ENCODE measurements at regions not wholly inside any gene's neighbourhood (a gene's known extent, or its start where the extent isn't known, plus 50 kb on each side); places are given as distances from the start of the nearest gene placed in this dataset.

- peaks cover 23% of the 10 kb centered on the region for H3K27me3 Mint-ChIP-seq (ENCODE audit: low read depth)
- no peaks in the 10 kb centered on the region for H3K9me3 Mint-ChIP-seq
- H3K36me3 Mint-ChIP-seq (ENCODE audit: low read depth), result no peaks in the 10 kb centered on the region
- peaks cover 46% of the 10 kb centered on the region for H3K4me1 Mint-ChIP-seq
- no peak overlapping the region for H3K4me3 Mint-ChIP-seq
- TF ChIP-seq CTCF (IDR thresholded peaks at IDR 0.05; ENCODE audit: unreplicated experiment in 3 of 3), result no peak
- no peak overlapping the region for H3K27ac Mint-ChIP-seq
Measured at GRCh38 chr14:93858896-93859295, 68.2 kb upstream of the FAM181A start.

DNA sequence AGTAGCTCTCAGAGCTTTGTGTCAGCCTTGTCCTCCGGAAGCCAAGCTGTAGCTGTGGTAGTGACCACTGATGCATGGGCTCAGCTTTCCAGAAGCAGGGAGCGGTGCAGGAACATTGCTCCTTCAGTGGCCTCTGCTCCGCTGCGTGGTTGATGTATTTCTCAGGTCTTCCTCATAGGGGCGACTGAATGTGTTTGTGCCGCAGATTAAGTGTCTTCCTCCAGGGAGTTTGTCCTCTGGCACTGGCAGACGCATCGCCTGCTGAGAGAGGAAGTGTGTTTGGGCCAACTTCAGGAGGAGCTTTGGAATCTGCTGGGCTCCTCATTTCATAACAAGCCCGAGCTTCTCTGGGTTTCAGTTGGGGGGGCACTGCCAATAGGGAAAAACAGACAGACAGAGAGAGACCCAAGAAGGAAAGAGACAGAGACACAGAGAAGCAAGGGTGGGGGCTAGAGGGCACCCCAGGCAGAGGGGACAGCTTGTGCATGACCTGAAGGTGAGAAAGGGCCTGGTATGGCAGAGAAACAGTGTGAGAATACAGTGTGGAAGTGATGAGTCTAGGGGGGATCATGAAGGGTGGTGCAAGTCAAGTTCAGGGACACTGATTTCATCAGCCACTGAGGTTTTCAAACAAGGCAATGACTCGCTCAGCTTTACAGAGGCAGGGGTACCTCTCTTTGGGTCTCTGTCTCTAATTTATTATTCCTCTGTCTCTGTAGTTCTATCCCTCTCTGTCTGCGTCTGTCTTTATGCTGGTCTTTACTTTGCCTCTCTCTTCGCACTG is 69.4 kb upstream of the PRIMA1 start:
- H3K27ac Mint-ChIP-seq, result no peak overlapping the region
- H3K4me3 Mint-ChIP-seq, result no peak overlapping the region
- H3K27me3 Mint-ChIP-seq (ENCODE audit: low read depth), result peaks cover 19% of the 10 kb centered on the region
- no peak for TF ChIP-seq CTCF (IDR thresholded peaks at IDR 0.05; ENCODE audit: unreplicated experiment in 3 of 3)
- H3K9me3 Mint-ChIP-seq, result no peaks in the 10 kb centered on the region
- H3K4me1 Mint-ChIP-seq, result peaks cover 46% of the 10 kb centered on the region
- H3K36me3 Mint-ChIP-seq (ENCODE audit: low read depth), result no peaks in the 10 kb centered on the region

DNA sequence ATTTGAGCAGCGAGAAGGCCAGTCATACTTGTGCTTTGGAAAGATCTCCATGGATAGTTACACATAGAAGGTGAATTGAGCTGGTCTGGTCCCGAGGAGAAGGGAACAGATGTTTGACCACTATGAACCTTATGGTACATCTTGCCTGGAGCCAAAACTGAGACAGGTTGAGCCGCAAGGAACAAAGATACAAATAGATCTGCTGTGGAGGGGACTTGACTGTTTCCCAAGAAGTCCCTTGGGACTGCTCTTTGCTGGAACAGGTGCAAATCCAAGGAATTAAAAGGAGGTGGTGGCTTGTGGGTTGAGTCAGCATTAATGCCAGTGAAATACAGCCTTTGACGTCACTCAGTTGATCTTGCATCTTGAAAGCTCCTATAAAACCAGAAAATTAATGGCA is 68.8 kb upstream of the PRIMA1 start:
- H3K9me3 Mint-ChIP-seq, result no peaks in the 10 kb centered on the region
- H3K27ac Mint-ChIP-seq, result no peak overlapping the region
- peaks cover 19% of the 10 kb centered on the region for H3K27me3 Mint-ChIP-seq (ENCODE audit: low read depth)
- TF ChIP-seq CTCF (IDR thresholded peaks at IDR 0.05; ENCODE audit: unreplicated experiment in 3 of 3), result no peak
- H3K36me3 Mint-ChIP-seq (ENCODE audit: low read depth), result no peaks in the 10 kb centered on the region
- H3K4me3 Mint-ChIP-seq, result no peak overlapping the region
- H3K4me1 Mint-ChIP-seq, result peaks cover 46% of the 10 kb centered on the region

- Mint-ChIP-seq H3K27me3 (ENCODE audit: low read depth) (peaks cover 19% of the 10 kb centered on the region), H3K9me3 (no peaks in the 10 kb centered on the region), H3K27ac (no peak overlapping the region), H3K4me3 (no peak overlapping the region), H3K4me1 (peaks cover 46% of the 10 kb centered on the region), H3K36me3 (ENCODE audit: low read depth) (no peaks in the 10 kb centered on the region)
- no peak for TF ChIP-seq CTCF (IDR thresholded peaks at IDR 0.05; ENCODE audit: unreplicated experiment in 3 of 3)
Measured at GRCh38 chr14:93855737-93856136, 67.5 kb upstream of the PRIMA1 start.

DNA sequence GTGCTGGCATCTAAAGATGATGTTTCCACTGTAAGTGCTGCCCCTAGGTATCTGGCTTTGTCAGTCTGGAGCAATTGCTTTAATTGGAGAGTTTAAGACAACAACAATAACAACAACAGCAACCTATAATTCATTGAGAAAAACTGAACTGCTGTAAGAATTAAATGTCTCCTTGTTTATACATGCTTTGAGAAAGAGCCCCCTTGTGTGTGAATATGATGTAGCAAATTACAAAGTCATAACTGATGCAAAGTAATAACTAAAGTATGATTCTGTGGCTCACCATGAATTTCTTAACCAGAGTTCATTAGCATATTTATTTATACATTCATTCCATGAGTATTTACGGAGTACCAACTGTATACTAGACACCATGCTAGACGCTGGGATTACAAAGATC is 59.2 kb upstream of the PRIMA1 start:
- Mint-ChIP-seq H3K9me3 (no peaks in the 10 kb centered on the region), H3K27me3 (ENCODE audit: low read depth) (peaks cover 12% of the 10 kb centered on the region), H3K4me1 (no peaks in the 10 kb centered on the region), H3K27ac (no peak overlapping the region), H3K36me3 (ENCODE audit: low read depth) (no peaks in the 10 kb centered on the region), H3K4me3 (no peak overlapping the region)
- TF ChIP-seq CTCF (IDR thresholded peaks at IDR 0.05; ENCODE audit: unreplicated experiment in 3 of 3), result no peak

DNA sequence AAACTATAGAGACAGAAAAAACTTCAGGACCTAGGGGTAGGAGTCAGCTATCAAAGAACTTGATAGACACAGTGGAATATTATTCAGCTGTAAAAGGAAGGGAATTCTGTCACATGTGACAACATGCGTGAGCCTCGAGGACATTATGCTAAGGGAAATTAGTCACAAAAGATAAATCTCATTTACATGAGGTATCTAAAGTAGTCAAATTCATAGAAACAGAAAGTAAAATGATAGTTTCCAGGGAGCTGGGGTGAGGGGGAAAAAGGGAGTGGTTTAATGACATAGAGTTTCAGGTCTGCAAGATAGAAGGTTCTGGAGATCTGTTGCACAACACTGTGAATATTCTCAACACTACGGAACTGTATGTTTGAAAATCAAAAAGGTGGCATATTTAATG is 50.0 kb upstream of the PRIMA1 start:
- peaks cover 18% of the 10 kb centered on the region for H3K27me3 Mint-ChIP-seq (ENCODE audit: low read depth)
- no peak overlapping the region for H3K27ac Mint-ChIP-seq
- no peak overlapping the region for H3K4me3 Mint-ChIP-seq
- no peak for TF ChIP-seq CTCF (IDR thresholded peaks at IDR 0.05; ENCODE audit: unreplicated experiment in 3 of 3)
- H3K4me1 Mint-ChIP-seq, result no peaks in the 10 kb centered on the region
- no peaks in the 10 kb centered on the region for H3K9me3 Mint-ChIP-seq
- H3K36me3 Mint-ChIP-seq (ENCODE audit: low read depth), result no peaks in the 10 kb centered on the region

All from nephron (organoid).